ENCODE measurements at regions not wholly inside any gene's neighbourhood (a gene's known extent, or its start where the extent isn't known, plus 50 kb on each side); places are given as distances from the start of the nearest gene placed in this dataset.

DNA sequence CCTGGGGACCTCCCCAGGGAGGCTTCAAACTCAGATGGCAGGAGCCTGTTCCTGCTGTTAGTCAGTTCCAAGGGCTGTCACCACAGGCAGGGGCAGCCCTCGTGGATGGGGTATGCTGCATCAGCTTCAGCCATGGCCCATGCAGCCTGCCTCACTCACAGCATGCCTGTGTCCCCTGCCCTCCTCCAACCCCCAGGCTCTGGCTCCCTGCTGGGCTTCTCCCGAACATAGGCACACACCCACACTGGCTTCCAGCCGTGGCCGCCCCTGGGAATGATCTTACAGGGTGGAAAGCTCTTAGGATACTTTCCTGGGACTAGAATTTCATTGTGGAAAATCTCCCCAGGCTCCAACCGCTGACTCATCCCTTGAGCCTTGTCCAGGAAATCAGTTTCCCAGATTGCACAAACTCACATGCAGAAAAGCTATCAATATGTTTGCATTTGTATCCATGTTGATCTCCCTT is 163.8 kb downstream of the SEC61B start:
- TF ChIP-seq POLR2A (IDR thresholded peaks at IDR 0.05; ENCODE audit: low read depth, low read length) (no peak), TAF1 (IDR thresholded peaks at IDR 0.05; ENCODE audit: borderline replicate concordance, low read depth, low read length) (no peak), POLR2AphosphoS5 (IDR thresholded peaks at IDR 0.05; ENCODE audit: low read depth, low read length) (no peak)
